ENCODE measurements at regions not wholly inside any gene's neighbourhood (a gene's known extent, or its start where the extent isn't known, plus 50 kb on each side); places are given as distances from the start of the nearest gene placed in this dataset.
"Not testable (repeated sequence)": the region's sequence is repeated elsewhere in the genome, so short reads cannot be mapped to it uniquely, and the experiment has no call there.

GRCh38 chr21:28200726-28201125, 792.0 kb downstream of the LTN1 start:
- no peak for FAIRE-seq
- DNase-seq (ENCODE audit: extremely low spot score, insufficient read length, low read depth) = no peak

GRCh38 chr21:28196981-28197380, 795.7 kb downstream of the LTN1 start:
- FAIRE-seq = no peak
- no peak for DNase-seq (ENCODE audit: extremely low spot score, insufficient read length, low read depth)

GRCh38 chr21:28193189-28193588, 799.5 kb downstream of the LTN1 start:
- DNase-seq (ENCODE audit: extremely low spot score, insufficient read length, low read depth) (no peak), FAIRE-seq (no peak)

- no peak for DNase-seq (ENCODE audit: extremely low spot score, insufficient read length, low read depth)
These were observed 806.1 kb downstream of the LTN1 start for GRCh38 chr21:28186604-28187003.

GRCh38 chr21:28181730-28182129, 810.9 kb downstream of the LTN1 start:
- FAIRE-seq (no peak), DNase-seq (ENCODE audit: extremely low spot score, insufficient read length, low read depth) (no peak)

More at GRCh38 chr21:28186604-28187003, 806.1 kb downstream of the LTN1 start:
- FAIRE-seq = no peak

GRCh38 chr21:28179136-28179535, 813.5 kb downstream of the LTN1 start:
- DNase-seq (ENCODE audit: extremely low spot score, insufficient read length, low read depth) (no peak), FAIRE-seq (no peak)

GRCh38 chr21:28177124-28177523, 815.6 kb downstream of the LTN1 start:
- FAIRE-seq = no peak
- no peak for DNase-seq (ENCODE audit: extremely low spot score, insufficient read length, low read depth)

- DNase-seq (ENCODE audit: extremely low spot score, insufficient read length, low read depth) = no peak
- FAIRE-seq = no peak
These were observed 818.0 kb downstream of the LTN1 start for GRCh38 chr21:28174701-28175100.

GRCh38 chr21:28174006-28174405, 818.7 kb downstream of the LTN1 start:
- FAIRE-seq (no peak), DNase-seq (ENCODE audit: extremely low spot score, insufficient read length, low read depth) (no peak)

- FAIRE-seq (no peak), DNase-seq (ENCODE audit: extremely low spot score, insufficient read length, low read depth) (no peak)
These were observed 820.3 kb downstream of the LTN1 start for GRCh38 chr21:28172376-28172775.

- FAIRE-seq = no peak
- no peak for DNase-seq (ENCODE audit: extremely low spot score, insufficient read length, low read depth)
These were observed 825.3 kb downstream of the LTN1 start for GRCh38 chr21:28167366-28167765.

- DNase-seq (ENCODE audit: extremely low spot score, insufficient read length, low read depth); FAIRE-seq: not testable (repeated sequence)
These were observed 828.2 kb downstream of the LTN1 start for GRCh38 chr21:28164519-28164918.

- FAIRE-seq; DNase-seq (ENCODE audit: extremely low spot score, insufficient read length, low read depth): not testable (repeated sequence)
These were observed 830.6 kb downstream of the LTN1 start for GRCh38 chr21:28162052-28162451.

- DNase-seq (ENCODE audit: extremely low spot score, insufficient read length, low read depth) (no peak), FAIRE-seq (no peak)
These were observed 832.3 kb downstream of the LTN1 start for GRCh38 chr21:28160378-28160777.

- FAIRE-seq (no peak), DNase-seq (ENCODE audit: extremely low spot score, insufficient read length, low read depth) (no peak)
These were observed 833.3 kb downstream of the LTN1 start for GRCh38 chr21:28159396-28159795.

- no peak for FAIRE-seq
- DNase-seq (ENCODE audit: extremely low spot score, insufficient read length, low read depth) = no peak
These were observed 836.1 kb downstream of the LTN1 start for GRCh38 chr21:28156590-28156989.

- FAIRE-seq (no peak), DNase-seq (ENCODE audit: extremely low spot score, insufficient read length, low read depth) (no peak)
These were observed 838.6 kb downstream of the LTN1 start for GRCh38 chr21:28154121-28154520.

GRCh38 chr21:28152732-28153131, 839.9 kb downstream of the LTN1 start:
- FAIRE-seq = no peak
- no peak for DNase-seq (ENCODE audit: extremely low spot score, insufficient read length, low read depth)

GRCh38 chr21:28151758-28152157, 840.9 kb downstream of the LTN1 start:
- FAIRE-seq (no peak), DNase-seq (ENCODE audit: extremely low spot score, insufficient read length, low read depth) (no peak)

GRCh38 chr21:28150778-28151177, 841.9 kb downstream of the LTN1 start:
- no peak for FAIRE-seq

GRCh38 chr21:28148400-28149064, 844.1 kb downstream of the LTN1 start:
- FAIRE-seq (no peak), DNase-seq (ENCODE audit: extremely low spot score, insufficient read length, low read depth) (no peak)

More at GRCh38 chr21:28150778-28151177, 841.9 kb downstream of the LTN1 start:
- DNase-seq (ENCODE audit: extremely low spot score, insufficient read length, low read depth) = no peak

GRCh38 chr21:28144653-28145052, 848.0 kb downstream of the LTN1 start:
- no peak for DNase-seq (ENCODE audit: extremely low spot score, insufficient read length, low read depth)
- no peak for FAIRE-seq

All from GM18507 (cell line).